DND-41 (cell line): ENCODE measurements at regions not wholly inside any gene's neighbourhood (a gene's known extent, or its start where the extent isn't known, plus 50 kb on each side); places are given as distances from the start of the nearest gene placed in this dataset.

Source experiments
- EZH2 ChIP-seq: IDR thresholded peaks from 3 replicates; pipeline ENCODE4 v1.6.1; 2012; ENCODE audit warnings: borderline replicate concordance, low read depth, mild to moderate bottlenecking, moderate library complexity, low read length, inconsistent platforms; ENCODE audit not compliant: severe bottlenecking
- TF ChIP-seq, protein P1 (sequence below): IDR thresholded peaks from 2 replicates; pipeline ENCODE4 v1.5.1; 2012; ENCODE audit warnings: borderline replicate concordance, low read length, moderate library complexity, mild to moderate bottlenecking; ENCODE audit not compliant: poor library complexity, severe bottlenecking; ENCODE audit errors: extremely low read depth

DNA sequence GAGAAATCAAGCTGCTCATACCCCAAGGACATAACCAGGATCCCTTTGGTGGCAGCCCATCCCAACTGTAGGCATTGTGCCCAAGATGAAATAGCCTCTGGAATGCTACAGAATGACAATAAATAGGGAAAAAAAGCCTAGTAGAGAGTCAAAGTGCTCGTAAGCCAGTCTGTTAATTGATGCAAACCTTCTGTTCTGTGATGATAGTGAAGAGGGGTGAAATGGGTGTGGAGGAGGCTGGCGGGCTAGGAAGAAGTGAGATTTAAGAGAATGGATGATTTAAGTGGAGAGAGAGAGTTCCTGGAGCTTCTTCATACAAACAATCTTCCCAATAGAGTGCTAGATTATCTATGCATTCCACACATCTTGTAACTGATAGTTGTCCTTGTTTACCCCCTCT lies 301.0 kb upstream of the PCSK5 start:
- TF ChIP-seq, protein P1, sequence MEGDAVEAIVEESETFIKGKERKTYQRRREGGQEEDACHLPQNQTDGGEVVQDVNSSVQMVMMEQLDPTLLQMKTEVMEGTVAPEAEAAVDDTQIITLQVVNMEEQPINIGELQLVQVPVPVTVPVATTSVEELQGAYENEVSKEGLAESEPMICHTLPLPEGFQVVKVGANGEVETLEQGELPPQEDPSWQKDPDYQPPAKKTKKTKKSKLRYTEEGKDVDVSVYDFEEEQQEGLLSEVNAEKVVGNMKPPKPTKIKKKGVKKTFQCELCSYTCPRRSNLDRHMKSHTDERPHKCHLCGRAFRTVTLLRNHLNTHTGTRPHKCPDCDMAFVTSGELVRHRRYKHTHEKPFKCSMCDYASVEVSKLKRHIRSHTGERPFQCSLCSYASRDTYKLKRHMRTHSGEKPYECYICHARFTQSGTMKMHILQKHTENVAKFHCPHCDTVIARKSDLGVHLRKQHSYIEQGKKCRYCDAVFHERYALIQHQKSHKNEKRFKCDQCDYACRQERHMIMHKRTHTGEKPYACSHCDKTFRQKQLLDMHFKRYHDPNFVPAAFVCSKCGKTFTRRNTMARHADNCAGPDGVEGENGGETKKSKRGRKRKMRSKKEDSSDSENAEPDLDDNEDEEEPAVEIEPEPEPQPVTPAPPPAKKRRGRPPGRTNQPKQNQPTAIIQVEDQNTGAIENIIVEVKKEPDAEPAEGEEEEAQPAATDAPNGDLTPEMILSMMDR = no peak
- no peak for TF ChIP-seq EZH2
